ENCODE measurements at regions not wholly inside any gene's neighbourhood (a gene's known extent, or its start where the extent isn't known, plus 50 kb on each side); places are given as distances from the start of the nearest gene placed in this dataset.

DNA sequence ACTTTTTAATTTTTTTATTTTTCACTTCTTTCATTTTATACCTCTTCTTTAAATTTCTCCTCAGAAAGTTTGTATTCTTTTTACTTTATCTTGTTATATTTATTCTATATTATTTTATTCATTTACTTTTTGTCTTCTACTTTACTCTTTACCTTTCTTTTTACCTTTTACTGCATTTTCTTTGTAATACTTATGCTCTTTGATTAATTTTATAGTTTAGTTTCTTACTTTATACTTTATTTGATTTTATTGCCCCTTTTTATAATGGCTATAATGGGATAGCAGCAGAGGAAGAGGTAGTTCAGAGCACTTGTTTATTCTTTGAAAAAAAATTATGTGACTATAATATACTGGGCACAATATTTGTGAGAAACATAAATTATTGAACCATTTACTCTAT lies 542.6 kb upstream of the SPRY2 start:
- no peak for TF ChIP-seq REST (IDR thresholded peaks at IDR 0.05; ENCODE audit: insufficient replicate concordance, low read depth)
- TF ChIP-seq, protein P1, sequence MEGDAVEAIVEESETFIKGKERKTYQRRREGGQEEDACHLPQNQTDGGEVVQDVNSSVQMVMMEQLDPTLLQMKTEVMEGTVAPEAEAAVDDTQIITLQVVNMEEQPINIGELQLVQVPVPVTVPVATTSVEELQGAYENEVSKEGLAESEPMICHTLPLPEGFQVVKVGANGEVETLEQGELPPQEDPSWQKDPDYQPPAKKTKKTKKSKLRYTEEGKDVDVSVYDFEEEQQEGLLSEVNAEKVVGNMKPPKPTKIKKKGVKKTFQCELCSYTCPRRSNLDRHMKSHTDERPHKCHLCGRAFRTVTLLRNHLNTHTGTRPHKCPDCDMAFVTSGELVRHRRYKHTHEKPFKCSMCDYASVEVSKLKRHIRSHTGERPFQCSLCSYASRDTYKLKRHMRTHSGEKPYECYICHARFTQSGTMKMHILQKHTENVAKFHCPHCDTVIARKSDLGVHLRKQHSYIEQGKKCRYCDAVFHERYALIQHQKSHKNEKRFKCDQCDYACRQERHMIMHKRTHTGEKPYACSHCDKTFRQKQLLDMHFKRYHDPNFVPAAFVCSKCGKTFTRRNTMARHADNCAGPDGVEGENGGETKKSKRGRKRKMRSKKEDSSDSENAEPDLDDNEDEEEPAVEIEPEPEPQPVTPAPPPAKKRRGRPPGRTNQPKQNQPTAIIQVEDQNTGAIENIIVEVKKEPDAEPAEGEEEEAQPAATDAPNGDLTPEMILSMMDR (IDR thresholded peaks at IDR 0.05; ENCODE audit: insufficient read depth, low read length) = no peak

Measured in HL-60 (cell line).